ENCODE measurements at regions not wholly inside any gene's neighbourhood (a gene's known extent, or its start where the extent isn't known, plus 50 kb on each side); places are given as distances from the start of the nearest gene placed in this dataset.

- DNase-seq (ENCODE audit: low read depth), result no peak
Observed at GRCh38 chr2:136404176-136404575, 286.2 kb upstream of the CXCR4 start.

GRCh38 chr2:136402281-136402680, 284.3 kb upstream of the CXCR4 start:
- DNase-seq (ENCODE audit: low read depth), result no peak

- DNase-seq (ENCODE audit: low read depth), result no peak
Observed at GRCh38 chr2:136399667-136400289, 281.8 kb upstream of the CXCR4 start.

- DNase-seq (ENCODE audit: low read depth), result no peak
Observed at GRCh38 chr2:136395582-136395981, 277.6 kb upstream of the CXCR4 start.

GRCh38 chr2:136394136-136395060, 276.4 kb upstream of the CXCR4 start:
- DNase-seq (ENCODE audit: low read depth), result no peak

GRCh38 chr2:136393514-136393913, 275.6 kb upstream of the CXCR4 start:
- DNase-seq (ENCODE audit: low read depth), result no peak

- DNase-seq (ENCODE audit: low read depth), result no peak
Observed at GRCh38 chr2:136392897-136393505, 275.1 kb upstream of the CXCR4 start.

- no peak for DNase-seq (ENCODE audit: low read depth)
Observed at GRCh38 chr2:136389809-136390208, 271.9 kb upstream of the CXCR4 start.

GRCh38 chr2:136386046-136386445, 268.1 kb upstream of the CXCR4 start:
- DNase-seq (ENCODE audit: low read depth), result peak; percentile 18

- DNase-seq (ENCODE audit: low read depth), result no peak
Observed at GRCh38 chr2:136384531-136385303, 266.8 kb upstream of the CXCR4 start.

GRCh38 chr2:136383167-136383566, 265.2 kb upstream of the CXCR4 start:
- no peak for DNase-seq (ENCODE audit: low read depth)

GRCh38 chr2:136381722-136382633, 264.0 kb upstream of the CXCR4 start:
- no peak for DNase-seq (ENCODE audit: low read depth)

GRCh38 chr2:136381245-136381644, 263.3 kb upstream of the CXCR4 start:
- no peak for DNase-seq (ENCODE audit: low read depth)

- DNase-seq (ENCODE audit: low read depth), result no peak
Observed at GRCh38 chr2:136378712-136379595, 261.0 kb upstream of the CXCR4 start.

GRCh38 chr2:136377423-136378382, 259.8 kb upstream of the CXCR4 start:
- no peak for DNase-seq (ENCODE audit: low read depth)

GRCh38 chr2:136376798-136377211, 258.9 kb upstream of the CXCR4 start:
- no peak for DNase-seq (ENCODE audit: low read depth)

- no peak for DNase-seq (ENCODE audit: low read depth)
Observed at GRCh38 chr2:136376211-136376610, 258.3 kb upstream of the CXCR4 start.

GRCh38 chr2:136375017-136375901, 257.3 kb upstream of the CXCR4 start:
- DNase-seq (ENCODE audit: low read depth), result no peak

Measured in stromal cell of bone marrow (primary cell).